NCI-H82 (cell line): ENCODE measurements at regions not wholly inside any gene's neighbourhood (a gene's known extent, or its start where the extent isn't known, plus 50 kb on each side); places are given as distances from the start of the nearest gene placed in this dataset.
"Not testable (repeated sequence)": the region's sequence is repeated elsewhere in the genome, so short reads cannot be mapped to it uniquely, and the experiment has no call there.

Experiments used
- DNase-seq: peaks from one replicate; lab custom pipeline; 2025; lab: John Stamatoyannopoulos, UW

DNA sequence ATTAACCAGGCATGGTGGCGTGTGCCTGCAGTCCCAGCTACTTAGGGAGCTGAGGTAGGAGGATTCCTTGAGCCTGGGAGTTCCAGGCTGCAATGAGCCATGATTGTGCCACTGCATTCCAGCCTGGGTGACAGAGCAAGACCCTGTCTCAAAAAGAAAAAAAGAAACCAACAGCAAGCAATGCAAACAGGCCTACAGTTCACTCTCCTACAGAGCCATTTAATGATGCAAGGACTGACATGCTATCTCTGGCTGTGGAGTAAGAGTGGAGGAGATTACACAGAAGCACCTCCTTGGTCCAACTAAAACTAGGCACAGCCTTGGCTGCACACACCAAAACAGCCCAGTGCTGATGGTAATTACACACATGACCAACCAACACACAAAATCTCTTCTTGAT, 127.5 kb upstream of the SOD1 start:
- no peak for DNase-seq

DNA sequence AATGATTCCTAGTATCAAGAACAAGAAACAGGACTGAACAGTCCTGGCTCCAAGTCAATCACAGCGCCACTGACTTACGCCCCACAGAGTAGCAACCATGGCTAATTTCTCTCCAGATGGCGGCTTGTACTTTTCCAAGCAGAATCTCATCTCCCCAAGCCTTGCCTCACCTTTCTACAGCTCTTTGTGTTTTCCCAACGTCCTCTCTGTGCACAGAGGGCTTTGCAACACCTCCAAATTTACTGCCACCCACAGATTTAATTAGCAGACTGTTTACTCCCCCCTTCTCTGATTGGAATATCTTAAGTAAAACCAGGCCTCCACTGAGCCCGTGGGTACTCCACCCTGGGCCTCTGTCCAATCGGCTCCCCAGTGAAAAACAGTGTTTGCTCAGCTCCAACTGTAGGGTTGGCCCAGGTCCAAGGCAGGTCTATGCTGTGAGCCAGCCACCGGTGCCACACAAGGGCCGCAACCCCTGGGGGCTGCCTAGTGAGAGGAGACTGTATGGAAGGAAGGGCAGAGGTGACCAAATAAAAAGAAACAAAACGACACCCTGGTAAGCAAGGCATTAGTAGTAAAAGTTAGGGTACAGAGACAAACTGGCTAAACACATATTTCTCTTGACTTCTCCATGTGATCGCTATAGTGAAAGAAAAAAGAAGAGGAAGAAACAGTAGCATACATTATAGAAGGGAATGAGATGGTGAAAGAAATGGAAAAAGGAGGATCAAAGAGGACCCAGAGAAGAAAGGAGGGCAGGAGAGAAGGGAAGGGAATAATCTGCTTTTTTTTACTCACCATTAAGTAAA, 128.4 kb upstream of the SOD1 start:
- peak; percentile 57 for DNase-seq

DNA sequence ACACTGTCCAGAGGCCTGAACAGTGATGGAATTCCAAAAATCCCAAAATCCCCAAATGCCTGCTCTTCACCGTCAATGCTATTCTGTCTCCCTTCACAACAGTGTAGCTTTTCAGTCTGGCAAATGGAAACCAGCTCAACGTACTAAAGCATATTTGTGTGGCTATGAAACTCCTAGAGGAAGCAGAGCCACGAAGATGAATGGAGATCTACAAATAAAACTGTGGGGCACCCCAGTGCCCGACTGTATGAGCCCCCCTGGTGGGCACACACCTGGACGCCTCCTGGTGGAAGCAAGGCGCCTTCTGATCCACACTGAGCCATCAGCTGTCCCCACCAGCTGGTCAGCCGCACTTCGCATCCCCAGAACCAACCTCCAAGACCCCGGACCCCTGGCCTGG, 129.1 kb upstream of the SOD1 start:
- no peak for DNase-seq

DNA sequence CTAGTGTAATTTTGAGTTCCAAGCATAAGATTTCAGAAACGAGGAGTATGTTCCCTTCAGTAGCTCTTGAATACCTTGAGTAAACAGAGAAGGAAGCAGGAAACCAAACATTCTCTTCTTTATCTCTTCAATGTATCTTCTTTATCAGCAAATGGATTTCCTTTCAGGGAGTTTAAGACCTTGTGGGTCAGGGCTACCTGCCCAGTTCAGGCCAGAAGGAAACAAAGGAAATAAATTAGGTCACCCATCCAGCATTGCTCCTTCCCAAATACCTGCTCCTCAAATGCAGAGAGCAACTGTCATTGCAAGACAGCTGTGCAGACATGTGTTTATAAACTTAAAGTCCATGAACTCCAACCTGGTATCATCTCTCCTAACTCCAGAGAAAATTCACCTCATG, 130.1 kb upstream of the SOD1 start:
- DNase-seq = no peak

DNA sequence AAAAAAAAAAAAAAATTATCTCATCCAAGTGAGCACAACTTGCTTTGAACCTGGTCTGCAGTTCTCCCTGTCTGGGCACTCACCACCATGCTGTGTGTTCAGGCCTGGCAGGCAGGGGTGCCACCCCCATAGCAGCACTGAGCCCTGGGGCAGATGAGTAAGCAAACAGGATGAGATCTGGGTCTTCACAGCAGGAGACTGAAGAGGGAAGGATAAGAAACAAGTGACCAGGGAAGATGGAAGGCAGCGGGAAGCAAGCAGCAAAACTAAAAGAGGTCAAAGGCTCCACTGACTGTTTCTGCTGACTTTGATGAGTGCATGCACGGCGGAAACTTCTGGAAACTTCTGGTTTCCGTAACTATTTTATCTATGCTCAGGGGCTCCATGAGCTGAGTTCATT, 133.5 kb upstream of the SOD1 start:
- no peak for DNase-seq

DNA sequence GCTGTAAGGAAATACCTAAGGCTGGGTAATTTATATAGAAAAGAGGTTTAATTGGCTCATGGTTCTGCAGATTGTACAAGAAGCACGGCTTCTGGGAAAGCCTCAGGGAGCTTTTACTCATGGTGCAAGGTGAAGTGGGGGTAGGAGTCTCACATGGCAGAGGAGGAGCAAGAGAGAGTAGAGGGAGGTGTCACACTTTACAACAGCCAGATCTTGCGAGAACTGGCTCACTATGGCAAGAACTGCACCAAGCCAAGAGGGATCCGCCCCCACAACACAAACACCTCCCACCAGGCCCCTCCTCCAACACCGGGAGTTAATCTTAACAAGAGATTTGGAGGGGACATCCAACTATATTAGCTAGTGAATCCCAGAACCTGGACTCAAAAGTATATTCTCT, 135.4 kb upstream of the SOD1 start:
- peak; percentile 57 for DNase-seq

DNA sequence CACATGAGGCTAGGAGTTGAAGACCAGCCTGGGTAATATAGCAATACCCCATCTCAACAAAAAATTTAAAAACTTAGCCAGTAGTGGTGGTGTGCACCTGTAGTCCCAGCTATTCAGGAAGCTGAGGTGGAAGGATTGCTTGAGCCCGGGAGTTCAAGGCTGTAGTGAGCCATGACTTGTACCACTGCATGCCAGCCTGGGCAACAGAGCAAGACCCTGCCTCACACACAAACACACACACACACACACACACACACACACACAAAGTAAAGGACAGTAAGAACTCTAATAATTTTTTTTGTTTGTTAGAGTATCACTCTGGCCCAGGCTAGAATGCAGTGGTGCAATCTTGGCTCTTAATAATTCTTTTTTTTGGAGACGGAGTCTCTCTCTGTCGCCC, 138.0 kb upstream of the SOD1 start:
- no peak for DNase-seq

DNA sequence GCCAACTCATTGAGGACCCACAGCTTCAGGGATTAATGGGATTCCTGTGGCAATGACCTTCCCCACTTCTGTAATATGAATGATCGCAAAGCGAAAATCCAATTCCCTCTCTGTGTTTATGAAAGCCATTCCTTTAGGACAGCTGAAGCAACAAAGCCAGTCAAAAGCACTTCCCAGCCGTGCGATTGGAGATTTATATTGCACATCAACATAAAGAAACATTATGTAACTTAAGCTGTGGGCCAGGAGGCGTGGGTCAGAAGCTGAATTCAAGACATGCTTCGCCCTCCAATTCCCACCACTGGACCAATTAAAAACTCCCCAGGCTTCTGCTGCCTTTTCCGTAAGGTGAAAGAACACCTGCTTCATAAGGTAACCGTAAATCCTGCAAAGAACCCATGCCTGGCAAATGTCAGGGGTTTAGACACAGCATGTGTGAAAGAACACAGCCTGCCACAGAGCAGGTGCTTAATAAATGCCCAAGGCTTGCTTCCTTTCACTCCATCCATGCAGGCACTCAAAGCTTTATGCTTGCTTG, 138.9 kb upstream of the SOD1 start:
- DNase-seq = no peak

DNA sequence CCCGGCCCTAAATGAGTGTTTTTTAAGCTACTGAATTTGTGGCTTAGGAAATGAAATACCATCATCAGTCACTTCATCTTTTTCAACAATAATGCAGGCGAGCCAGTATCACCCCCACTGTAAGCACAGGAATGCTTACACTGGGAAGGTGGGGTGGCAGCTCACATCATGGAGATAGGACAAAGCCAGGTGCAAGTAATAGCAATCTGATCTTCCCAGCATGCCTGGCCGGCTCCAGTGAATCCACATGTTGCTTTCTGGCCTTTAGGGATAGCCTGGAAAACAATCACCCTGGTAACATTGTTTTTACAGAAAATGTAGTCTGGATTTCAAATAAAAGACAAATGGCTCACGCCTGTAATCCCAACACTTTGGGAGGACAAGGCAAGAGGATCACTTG, 140.9 kb upstream of the SOD1 start:
- DNase-seq = no peak

DNA sequence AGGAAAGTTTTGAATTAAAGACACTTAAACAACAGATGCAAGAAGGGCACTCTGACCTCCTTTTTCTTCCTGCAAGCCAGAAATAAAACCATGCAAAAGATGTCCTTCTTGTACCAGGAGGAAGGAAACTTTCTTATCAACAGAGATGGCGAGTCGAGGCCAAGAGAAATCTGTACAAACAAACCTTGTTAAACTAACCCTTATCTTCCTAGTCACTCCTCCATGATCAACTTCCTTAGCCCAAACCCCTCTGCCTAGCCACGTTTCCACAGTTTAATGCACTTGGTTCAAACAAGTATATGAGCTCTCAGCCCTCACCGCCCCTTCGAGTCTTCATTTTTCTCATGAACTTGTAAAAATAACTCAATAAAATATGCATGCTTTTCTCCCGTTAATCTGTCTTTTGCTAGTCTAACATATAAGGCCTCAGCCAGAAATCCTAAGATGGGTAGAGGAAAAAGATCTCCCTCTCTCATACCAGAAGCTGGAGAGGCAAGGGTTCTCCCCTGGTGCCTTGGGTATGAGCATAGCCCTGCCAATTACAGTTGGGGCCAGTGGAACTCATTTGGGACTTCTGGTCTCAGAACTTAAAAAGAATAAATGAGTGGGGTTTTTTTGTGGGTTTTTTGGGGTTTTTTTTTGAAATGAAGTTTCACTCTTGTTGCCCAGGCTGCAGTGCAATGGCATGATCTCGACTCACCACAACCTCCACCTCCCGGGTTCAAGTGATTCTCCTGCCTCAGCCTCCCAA, 141.7 kb upstream of the SOD1 start:
- DNase-seq = no peak

DNA sequence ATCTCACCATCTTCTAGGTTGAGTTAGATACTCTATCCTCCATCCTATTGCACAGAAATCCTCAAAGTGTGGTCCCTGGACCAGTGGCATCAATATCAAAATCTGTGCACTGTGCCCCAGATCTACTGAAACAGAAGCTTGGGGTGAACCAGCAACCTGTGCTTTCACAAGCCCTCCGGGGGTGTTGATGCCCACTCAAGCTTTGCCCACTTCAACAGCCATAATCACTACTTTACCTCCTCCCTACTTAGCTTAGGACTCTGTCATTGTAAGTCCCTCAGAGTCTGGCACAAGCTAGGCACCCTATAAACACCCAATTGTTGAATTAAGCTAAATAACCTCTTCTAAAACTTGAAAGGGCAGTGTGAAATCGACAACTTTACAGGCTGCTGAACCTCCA, 144.2 kb upstream of the SOD1 start:
- no peak for DNase-seq

DNA sequence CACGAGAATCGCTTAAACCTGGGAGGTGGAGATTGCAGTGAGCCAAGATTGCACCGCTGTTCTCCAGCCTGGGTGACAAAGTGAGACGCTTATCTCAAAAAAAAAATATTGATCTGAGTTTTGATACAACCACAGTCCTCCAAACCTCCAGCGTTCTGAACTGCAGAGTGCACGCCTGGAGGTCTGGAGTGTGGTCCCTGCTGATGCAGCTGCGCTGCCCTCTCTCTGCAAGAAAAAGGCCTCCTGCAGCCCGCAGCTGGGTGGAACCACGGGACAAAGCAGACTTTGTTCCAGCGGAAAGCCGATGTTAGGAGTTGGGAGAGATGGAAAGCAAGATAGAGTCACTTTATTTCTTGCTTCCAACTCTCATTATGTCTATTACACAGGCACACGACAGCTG, 144.9 kb upstream of the SOD1 start:
- DNase-seq = peak; percentile 12

DNA sequence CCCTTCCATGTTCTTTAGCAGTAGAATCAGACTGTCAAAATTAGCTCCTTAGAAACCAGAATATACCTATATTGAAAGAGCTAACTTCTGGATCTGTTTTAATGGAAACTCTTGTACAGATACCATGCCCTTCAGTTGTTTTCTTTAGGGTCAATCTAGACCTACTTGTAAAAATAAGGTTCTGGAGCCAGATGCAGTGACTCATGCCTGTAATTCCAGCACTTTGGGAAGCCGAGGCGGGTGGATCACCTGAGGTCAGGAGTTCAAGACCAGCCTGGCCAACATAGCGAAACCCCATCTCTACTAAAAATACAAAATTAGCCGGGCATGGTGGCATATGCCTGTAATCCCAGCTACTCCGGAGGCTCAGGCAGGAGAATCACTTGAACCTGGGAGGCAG, 146.0 kb upstream of the SOD1 start:
- DNase-seq = not testable (repeated sequence)

DNA sequence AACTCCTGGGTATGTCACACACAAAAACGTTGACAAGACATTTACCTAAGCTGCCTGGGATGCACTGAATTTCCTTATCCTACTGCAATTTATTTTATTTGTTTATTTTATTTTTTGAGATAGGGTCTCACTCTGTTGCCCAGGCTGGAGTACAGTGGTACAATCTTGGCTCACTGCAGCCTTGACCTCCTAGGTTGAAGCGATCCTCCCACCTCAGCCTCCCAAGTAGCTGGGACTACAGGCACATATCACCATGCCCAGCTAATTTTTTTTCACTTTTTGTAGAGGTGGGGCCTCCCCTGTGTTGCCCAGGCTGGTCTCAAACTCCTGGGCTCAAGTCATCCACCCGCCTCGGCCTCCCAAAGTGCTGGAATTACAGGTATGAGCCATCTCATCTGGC, 147.5 kb upstream of the SOD1 start:
- DNase-seq = not testable (repeated sequence)

DNA sequence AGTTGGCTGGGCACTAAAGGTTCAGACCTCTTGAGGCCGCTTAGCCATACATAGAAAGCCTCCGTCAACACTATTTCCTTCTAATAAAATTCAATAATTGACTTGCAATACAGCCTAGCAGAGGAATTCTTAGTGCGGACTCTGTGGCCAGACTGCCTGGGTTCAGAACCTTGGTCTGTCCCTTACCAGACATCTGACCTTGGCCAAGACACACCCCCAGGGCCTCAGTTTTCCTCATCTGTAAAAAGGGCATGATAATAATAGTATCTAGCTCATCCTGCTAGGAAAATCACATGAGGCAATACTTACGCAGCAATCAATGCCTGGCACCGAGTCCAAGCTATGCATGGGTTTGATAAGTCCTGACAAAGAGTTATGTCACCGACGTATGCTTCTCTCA, 148.2 kb upstream of the SOD1 start:
- DNase-seq = no peak

DNA sequence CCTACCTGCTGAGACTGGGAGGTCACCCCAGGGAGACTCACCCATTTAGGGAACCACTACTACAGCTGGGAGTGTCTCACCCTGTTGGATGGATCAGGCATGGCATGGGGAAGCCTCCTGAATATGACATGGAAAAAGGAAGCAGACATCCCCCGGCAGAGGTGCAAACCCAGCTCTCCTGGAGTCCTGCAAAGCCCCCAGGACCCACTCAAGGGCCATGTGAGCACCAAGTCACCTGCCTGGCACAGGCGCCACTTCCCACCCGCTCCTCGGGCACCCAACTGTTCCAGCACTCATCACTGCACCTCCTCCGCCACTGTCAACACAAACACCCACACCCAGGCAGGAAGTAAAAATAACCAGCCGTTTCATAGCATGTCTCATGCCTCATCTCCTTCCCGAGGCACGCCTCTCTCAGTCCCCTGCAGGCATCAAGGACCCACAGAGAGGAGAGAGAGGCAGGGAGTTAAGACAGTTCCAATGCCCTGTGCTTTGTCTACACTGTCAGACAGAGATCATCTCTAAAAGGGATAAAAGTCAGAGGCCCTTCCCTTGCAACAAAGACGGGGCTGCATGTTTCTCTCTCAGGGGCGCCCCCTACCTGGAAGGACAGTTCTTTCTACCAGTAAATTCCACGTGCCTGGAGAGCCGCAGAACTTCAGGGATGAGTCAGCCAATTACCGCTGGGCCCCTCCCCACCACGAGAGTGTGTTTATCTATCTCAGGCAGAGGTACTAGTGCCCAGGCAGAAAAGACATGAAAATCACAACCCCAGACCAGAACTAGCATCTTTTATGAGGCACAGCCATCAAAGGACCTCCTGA, 150.1 kb upstream of the SOD1 start:
- peak; percentile 65 for DNase-seq

DNA sequence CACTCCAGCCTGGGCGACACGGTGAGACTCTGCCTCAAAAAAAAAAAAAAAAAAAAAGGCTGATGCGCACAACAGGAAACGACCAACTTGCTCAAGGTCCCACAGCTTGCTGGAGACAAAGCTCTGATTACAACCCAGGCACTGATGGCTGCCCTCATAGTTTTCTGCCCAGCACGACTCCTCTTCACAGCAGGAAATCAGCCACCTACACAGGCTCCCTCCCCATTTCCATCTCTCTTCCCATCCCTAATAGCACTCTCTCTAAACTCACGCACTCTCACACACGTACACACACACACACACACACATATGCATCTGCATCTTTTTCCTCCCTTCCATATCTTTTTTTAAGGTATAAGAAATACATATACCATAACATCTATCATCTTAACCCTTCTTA, 153.5 kb upstream of the SOD1 start:
- no peak for DNase-seq

DNA sequence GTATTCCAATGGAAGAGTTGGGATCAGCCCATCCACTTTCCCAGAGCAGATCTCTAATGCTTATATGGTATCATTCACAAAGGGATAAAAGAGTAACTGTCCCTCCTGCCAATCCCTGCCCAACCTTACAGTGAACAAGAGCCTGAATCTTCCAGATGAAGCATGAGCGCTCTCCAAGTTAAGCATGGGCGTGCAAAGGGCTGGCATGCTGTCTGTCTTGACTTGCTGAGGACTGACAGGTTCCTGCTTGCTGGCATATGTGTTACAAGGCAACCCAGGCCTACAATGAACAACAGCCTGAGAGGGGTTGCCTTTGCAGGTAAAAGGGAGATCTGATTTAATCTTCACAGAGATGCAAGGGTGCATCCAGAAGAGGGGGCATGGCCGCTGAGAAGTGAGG, 155.6 kb upstream of the SOD1 start:
- no peak for DNase-seq

DNA sequence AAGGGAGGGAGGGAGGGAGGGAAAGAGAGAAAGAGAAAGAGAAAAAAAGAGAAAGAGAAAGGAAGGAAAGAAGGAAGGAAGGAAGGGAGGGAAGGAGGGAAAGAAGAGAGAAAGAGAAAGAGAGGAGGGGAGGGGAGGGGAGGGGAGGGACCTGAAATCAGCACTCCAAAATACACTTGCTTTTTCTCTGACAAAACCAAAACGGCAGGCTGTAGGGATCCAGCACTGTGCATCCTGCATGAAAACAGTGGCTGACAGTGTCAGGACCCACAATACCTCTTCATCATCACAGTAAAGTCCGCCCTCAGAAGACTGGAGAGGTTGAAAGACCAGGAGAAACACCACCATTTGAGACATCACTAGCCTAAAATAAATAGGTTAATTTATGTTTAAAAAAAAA, 156.0 kb upstream of the SOD1 start:
- DNase-seq = no peak

DNA sequence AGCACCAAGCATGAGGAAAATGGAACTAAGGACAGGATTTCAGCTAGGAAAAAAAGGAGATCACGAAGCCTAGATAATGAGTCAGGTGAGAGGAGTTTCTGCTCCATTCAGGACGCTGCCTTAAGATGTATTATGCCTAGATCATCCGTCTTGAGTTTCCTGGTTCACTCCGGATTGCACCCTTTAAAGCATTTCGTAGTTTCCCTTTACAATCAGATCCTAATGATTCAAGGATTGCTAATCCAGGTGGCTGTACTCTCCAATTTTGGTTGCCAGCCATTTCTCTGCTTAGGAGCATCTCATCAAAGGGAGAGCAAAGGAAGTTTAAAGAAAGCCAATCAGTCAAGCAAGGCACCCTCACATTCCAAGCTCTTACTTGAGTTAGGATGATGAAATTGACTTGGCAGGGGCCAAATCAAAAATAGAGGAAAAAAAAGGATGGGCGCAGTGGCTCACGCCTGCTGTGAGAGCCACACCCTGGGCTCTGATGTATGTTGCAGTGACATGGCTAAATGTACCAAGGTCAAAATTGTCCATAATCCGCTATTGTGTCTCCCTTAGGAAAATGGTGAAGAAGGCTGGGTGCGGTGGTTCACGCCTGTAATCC, 156.9 kb upstream of the SOD1 start:
- DNase-seq = no peak

DNA sequence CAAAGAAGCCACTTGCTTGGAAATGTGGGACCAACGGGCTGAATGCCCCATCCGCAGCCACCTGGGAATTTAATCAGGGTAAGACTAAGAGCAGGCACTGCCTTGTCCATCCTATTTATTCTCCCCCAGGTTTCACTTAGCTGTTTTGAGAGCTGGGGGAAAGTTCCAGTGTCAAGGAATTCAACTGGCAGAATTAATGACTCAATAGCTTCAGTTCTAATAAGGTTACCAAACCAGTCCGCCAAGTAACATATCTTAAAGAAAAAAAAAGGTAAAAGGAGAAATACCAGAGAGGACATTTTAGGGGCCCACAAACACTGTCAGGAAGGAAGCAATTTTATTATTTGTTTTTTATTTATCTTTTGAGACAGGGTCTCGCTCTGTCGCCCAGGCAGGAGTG, 157.6 kb upstream of the SOD1 start:
- no peak for DNase-seq

DNA sequence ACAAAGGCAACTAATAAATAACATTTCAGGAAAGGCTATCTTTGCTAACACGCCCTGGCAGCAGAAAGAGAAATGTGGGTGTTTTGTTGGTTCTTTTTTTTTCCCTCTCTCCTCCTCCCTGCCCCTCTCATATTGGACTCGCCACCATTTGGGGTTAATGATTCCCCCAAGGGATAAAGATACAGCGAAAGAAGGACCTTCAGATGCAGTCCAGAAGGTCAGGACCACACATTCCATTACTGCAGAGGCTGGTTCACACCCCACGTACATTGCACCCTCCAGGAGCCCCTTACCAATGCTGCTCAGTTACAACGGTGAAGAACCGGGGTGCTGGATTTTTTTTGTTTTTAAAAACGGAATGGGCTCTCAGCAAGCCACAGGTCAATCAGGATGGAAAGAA, 156.9 kb upstream of the TIAM1 start:
- no peak for DNase-seq
